Right atrium auricular region (tissue), 2 donors: ENCODE measurements at regions not wholly inside any gene's neighbourhood (a gene's known extent, or its start where the extent isn't known, plus 50 kb on each side); places are given as distances from the start of the nearest gene placed in this dataset.
"Not testable (repeated sequence)": the region's sequence is repeated elsewhere in the genome, so short reads cannot be mapped to it uniquely, and the experiment has no call there.

Experiments
- DNase-seq: peaks from one replicate; pipeline ENCODE4 v3.0.0-alpha.2; 2019; ENCODE audit warnings: low spot score
- H3K27ac ChIP-seq, 2 donors: fragments of 200-600 bp; sonication (generic); 1 replicate in 1 of 2; 2 replicates in 1 of 2; pipeline ENCODE4 v1.5.1; 2016 to 2019
- H3K27me3 ChIP-seq, 2 donors: fragments of 200-600 bp; sonication (generic); one replicate each; pipeline versions ENCODE4 v1.5.1 to v1.6.0; 2017 to 2019
- H3K36me3 ChIP-seq: fragments of 200-600 bp; sonication (generic); one replicate; pipeline ENCODE4 v1.5.1; 2016
- H3K4me1 ChIP-seq, 2 donors: fragments of 200-600 bp; sonication (generic); one replicate each; pipeline versions ENCODE4 v1.5.1 to v1.6.0; 2017 to 2019
- H3K4me3 ChIP-seq, 2 donors: fragments of 200-600 bp; sonication (generic); 1 replicate in 1 of 2; 2 replicates in 1 of 2; pipeline ENCODE4 v1.5.1; 2017 to 2019; ENCODE audit warnings: mild to moderate bottlenecking in 1 of 2, moderate library complexity in 1 of 2
- H3K9me3 ChIP-seq, 2 donors: fragments of 200-600 bp; sonication (generic); one replicate each; pipeline ENCODE4 v1.5.1; 2019
- TF ChIP-seq, protein P1 (sequence below), 2 donors: fragments of 200-600 bp; sonication (generic); IDR thresholded peaks; one replicate each; pipeline ENCODE4 v1.5.1; 2019; ENCODE audit warnings: antibody characterized with exemption in 2 of 2

DNA sequence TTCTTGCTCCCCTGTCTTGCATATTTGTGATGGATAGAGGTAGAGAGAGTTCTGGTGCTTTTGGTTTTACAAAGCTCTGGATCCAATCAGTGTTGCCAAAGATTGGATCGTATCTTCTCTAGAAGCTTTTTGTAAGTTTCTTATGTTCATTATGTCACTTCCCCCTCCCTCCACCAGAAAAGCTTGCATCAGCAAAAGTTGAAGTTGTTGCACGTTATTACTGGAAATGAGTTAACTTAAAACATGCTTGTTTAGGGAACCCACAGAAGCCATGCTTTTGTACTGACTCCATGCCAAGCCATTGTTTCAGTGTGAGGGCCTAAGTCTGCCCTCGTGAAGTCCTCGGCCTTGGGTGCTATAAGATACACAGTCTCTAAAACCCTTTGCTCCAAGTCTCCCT, 186.5 kb downstream of the ERCC6L2 start:
- TF ChIP-seq, protein P1, sequence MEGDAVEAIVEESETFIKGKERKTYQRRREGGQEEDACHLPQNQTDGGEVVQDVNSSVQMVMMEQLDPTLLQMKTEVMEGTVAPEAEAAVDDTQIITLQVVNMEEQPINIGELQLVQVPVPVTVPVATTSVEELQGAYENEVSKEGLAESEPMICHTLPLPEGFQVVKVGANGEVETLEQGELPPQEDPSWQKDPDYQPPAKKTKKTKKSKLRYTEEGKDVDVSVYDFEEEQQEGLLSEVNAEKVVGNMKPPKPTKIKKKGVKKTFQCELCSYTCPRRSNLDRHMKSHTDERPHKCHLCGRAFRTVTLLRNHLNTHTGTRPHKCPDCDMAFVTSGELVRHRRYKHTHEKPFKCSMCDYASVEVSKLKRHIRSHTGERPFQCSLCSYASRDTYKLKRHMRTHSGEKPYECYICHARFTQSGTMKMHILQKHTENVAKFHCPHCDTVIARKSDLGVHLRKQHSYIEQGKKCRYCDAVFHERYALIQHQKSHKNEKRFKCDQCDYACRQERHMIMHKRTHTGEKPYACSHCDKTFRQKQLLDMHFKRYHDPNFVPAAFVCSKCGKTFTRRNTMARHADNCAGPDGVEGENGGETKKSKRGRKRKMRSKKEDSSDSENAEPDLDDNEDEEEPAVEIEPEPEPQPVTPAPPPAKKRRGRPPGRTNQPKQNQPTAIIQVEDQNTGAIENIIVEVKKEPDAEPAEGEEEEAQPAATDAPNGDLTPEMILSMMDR (IDR thresholded peaks at IDR 0.05), result no peak
- Histone ChIP-seq H3K27ac (peak overlapping the region in 1 of 2 donors; percentile 28), H3K4me3 (no peak overlapping the region), H3K4me1 (no peaks in the 10 kb centered on the region), H3K9me3 (no peaks in the 10 kb centered on the region), H3K36me3 (no peaks in the 10 kb centered on the region), H3K27me3 (no peaks in the 10 kb centered on the region)
- no peak for DNase-seq

DNA sequence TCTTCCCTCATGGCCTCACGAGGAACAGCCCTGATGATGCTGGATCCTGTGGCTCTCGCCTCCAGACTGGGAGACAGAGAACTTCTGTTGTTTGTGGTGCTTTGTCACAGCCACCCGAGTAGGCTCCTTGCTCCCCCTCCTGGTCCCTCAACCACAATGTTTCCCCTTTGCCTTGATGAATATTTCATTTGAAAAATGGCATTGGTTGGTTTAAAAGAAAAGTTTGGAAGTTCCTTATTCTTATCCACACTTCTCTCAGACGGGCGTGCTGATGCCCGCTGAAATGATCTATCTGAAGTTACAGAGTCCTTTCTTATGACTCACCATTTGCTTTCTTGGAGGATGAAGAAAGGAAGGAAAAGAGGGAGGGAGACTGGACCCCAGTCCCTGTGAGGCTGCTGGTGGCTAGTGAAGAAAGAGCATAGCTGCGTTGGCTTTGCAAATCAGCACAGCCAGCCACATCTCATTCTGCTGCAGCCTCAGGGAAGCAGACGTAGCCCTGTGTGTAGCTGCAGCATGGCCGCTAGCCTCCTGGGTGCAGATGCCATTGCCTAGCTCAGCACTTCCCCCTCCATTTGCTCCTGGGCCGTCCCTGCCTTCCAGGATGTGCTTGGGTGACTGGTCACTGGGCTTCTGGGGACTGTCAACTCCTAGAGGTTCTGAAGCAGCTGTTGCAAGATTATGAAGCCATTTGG, 185.9 kb downstream of the ERCC6L2 start:
- no peaks in the 10 kb centered on the region for H3K36me3 ChIP-seq
- H3K27me3 ChIP-seq, result no peaks in the 10 kb centered on the region
- no peaks in the 10 kb centered on the region for H3K4me1 ChIP-seq
- H3K9me3 ChIP-seq, result no peaks in the 10 kb centered on the region
- no peak overlapping the region for H3K4me3 ChIP-seq
- H3K27ac ChIP-seq, result peak overlapping the region in 1 of 2 donors; percentile 28
- peak; percentile 76 for DNase-seq
- TF ChIP-seq, protein P1 (IDR thresholded peaks at IDR 0.05), result peak in 1 of 2 donors; percentile 69

- no peaks in the 10 kb centered on the region for H3K36me3 ChIP-seq
- H3K4me1 ChIP-seq, result no peaks in the 10 kb centered on the region
- H3K27ac ChIP-seq, result no peak overlapping the region
- no peaks in the 10 kb centered on the region for H3K9me3 ChIP-seq
- DNase-seq, result no peak
- H3K27me3 ChIP-seq, result no peaks in the 10 kb centered on the region
- H3K4me3 ChIP-seq, result no peak overlapping the region
- TF ChIP-seq, protein P1 (IDR thresholded peaks at IDR 0.05), result no peak
Measured at GRCh38 chr9:96058218-96058617, 182.7 kb downstream of the ERCC6L2 start.

DNA sequence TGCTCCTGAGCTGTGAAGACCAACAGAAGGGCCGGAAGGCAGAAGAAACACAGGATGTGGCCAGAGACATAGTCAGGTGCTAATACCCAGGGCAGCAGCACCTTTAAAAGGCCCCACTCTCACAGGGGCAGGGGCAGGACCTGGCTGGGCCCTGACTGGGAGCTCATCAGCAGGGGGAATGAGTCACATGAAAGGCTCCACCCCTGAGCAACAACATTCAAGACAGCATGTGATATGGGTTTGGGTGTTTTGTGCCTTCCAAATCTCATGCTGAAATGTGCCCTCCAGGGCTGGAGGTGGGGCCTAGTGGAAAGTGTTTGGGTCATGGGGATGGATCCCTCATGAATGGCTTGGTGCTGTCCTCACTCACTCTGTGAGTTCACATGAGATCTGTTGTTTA, 181.7 kb downstream of the ERCC6L2 start:
- H3K27ac ChIP-seq, result no peak overlapping the region
- TF ChIP-seq, protein P1 (IDR thresholded peaks at IDR 0.05), result no peak
- no peaks in the 10 kb centered on the region for H3K4me1 ChIP-seq
- no peak overlapping the region for H3K4me3 ChIP-seq
- H3K36me3 ChIP-seq, result no peaks in the 10 kb centered on the region
- no peaks in the 10 kb centered on the region for H3K9me3 ChIP-seq
- no peak for DNase-seq
- H3K27me3 ChIP-seq, result no peaks in the 10 kb centered on the region

DNA sequence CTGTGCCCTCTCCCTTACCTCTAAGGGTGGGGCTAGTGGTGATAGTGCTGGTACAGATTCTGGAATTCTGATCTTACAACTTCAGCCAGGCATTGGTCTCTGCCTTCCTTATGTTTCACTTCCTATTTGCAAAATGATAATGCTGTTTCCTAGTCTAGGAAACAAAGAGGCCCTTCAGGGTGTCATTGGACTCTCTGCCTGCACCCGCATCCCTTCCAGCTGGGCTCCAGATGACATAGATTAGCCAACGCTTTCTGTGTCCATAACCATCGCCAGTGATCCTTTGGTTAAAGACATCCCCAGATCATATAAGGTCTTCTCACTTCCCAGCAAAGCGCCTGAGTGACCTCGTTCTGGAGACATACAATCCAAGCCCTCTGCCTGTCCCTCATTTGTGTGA, 180.7 kb downstream of the ERCC6L2 start:
- TF ChIP-seq, protein P1 (IDR thresholded peaks at IDR 0.05), result no peak
- no peaks in the 10 kb centered on the region for H3K4me1 ChIP-seq
- no peak overlapping the region for H3K4me3 ChIP-seq
- no peaks in the 10 kb centered on the region for H3K9me3 ChIP-seq
- H3K27ac ChIP-seq, result no peak overlapping the region
- H3K27me3 ChIP-seq, result no peaks in the 10 kb centered on the region
- DNase-seq, result no peak
- no peaks in the 10 kb centered on the region for H3K36me3 ChIP-seq

DNA sequence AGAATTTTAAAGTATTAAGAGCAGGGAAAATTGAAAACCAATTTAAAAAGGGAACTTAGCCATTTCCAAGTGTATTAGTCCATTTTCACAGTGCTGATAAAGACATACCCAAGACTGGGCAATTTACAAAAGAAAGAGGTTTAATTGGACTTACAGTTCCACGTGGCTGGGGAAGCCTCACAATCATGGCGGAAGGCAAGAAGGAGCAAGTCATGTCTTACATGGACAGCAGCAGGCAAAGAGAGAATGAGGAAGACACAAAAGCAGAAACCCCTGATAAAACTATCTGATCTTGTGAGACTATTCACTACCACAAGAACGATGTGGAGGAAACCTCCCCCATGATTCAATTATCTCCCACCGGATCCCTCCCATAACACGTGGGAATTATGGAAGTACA, 178.8 kb downstream of the ERCC6L2 start:
- H3K27me3 ChIP-seq, H3K36me3 ChIP-seq, DNase-seq, H3K4me3 ChIP-seq, H3K4me1 ChIP-seq, H3K9me3 ChIP-seq, H3K27ac ChIP-seq: not testable (repeated sequence)
